Tibial nerve (tissue), 4 donors: ENCODE measurements at regions not wholly inside any gene's neighbourhood (a gene's known extent, or its start where the extent isn't known, plus 50 kb on each side); places are given as distances from the start of the nearest gene placed in this dataset.

Experiments
- EP300 ChIP-seq, 2 donors: sonication (generic); formaldehyde crosslinking; IDR thresholded peaks; one replicate each; pipeline ENCODE4 v1.6.1; 2017; ENCODE audit warnings: antibody characterized with exemption in 2 of 2, mild to moderate bottlenecking in 1 of 2
- TF ChIP-seq, protein P1 (sequence below), 5 experiments: fragments of 200-600 bp in 3 of 5; fragments of 450-650 bp in 2 of 5; sonication (generic) in 3 of 5; IDR thresholded peaks; one replicate each; pipeline ENCODE4 v1.5.1; 2016 to 2019; ENCODE audit warnings: antibody characterized with exemption in 5 of 5, mild to moderate bottlenecking in 3 of 5, moderate library complexity in 2 of 5

GRCh38 chr18:7452331-7452730, 114.8 kb upstream of the PTPRM start:
- TF ChIP-seq, protein P1, sequence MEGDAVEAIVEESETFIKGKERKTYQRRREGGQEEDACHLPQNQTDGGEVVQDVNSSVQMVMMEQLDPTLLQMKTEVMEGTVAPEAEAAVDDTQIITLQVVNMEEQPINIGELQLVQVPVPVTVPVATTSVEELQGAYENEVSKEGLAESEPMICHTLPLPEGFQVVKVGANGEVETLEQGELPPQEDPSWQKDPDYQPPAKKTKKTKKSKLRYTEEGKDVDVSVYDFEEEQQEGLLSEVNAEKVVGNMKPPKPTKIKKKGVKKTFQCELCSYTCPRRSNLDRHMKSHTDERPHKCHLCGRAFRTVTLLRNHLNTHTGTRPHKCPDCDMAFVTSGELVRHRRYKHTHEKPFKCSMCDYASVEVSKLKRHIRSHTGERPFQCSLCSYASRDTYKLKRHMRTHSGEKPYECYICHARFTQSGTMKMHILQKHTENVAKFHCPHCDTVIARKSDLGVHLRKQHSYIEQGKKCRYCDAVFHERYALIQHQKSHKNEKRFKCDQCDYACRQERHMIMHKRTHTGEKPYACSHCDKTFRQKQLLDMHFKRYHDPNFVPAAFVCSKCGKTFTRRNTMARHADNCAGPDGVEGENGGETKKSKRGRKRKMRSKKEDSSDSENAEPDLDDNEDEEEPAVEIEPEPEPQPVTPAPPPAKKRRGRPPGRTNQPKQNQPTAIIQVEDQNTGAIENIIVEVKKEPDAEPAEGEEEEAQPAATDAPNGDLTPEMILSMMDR (IDR thresholded peaks at IDR 0.05): peak in 4 of 5 experiments; percentile 20 to 44 (median 32)
- no peak for TF ChIP-seq EP300 (IDR thresholded peaks at IDR 0.05)
